Fibroblast of mammary gland (primary cell): ENCODE measurements at regions not wholly inside any gene's neighbourhood (a gene's known extent, or its start where the extent isn't known, plus 50 kb on each side); places are given as distances from the start of the nearest gene placed in this dataset.

Source experiments
- DNase-seq: peaks from one replicate; pipeline ENCODE4 v3.0.0-alpha.2; 2010; ENCODE audit warnings: low read depth
- H3K4me3 ChIP-seq: 2 replicates; pipeline ENCODE4 v1.5.1; 2011; ENCODE audit warnings: low read depth, mild to moderate bottlenecking, low read length, moderate library complexity; ENCODE audit not compliant: control insufficient read depth
- TF ChIP-seq, protein P1 (sequence below): conservative IDR thresholded peaks from 2 replicates; pipeline ENCODE4 v1.5.1; 2011; ENCODE audit warnings: low read depth, low read length, inconsistent platforms; ENCODE audit not compliant: control insufficient read depth, insufficient read depth

DNA sequence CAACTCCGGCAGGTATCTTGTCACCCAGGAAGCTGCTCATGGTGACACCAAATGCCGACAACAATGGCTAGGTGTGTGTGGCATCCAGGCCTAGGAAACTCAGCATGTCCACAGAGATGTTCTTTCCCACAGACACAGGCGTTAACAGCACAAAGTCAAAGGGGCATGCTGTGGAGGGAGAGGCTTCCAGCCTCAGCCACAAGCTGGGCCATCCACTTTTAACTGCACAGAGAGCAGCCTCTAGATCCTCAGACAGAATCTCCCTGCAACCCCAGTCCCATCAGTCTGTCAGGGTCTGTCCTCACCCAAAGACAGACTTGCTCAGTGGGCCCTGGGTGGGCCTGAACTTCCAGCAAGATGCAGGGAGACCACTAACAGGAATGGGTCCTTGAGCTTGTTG is 58.5 kb upstream of the BCAR3 start:
- no peak overlapping the region for H3K4me3 ChIP-seq
- TF ChIP-seq, protein P1, sequence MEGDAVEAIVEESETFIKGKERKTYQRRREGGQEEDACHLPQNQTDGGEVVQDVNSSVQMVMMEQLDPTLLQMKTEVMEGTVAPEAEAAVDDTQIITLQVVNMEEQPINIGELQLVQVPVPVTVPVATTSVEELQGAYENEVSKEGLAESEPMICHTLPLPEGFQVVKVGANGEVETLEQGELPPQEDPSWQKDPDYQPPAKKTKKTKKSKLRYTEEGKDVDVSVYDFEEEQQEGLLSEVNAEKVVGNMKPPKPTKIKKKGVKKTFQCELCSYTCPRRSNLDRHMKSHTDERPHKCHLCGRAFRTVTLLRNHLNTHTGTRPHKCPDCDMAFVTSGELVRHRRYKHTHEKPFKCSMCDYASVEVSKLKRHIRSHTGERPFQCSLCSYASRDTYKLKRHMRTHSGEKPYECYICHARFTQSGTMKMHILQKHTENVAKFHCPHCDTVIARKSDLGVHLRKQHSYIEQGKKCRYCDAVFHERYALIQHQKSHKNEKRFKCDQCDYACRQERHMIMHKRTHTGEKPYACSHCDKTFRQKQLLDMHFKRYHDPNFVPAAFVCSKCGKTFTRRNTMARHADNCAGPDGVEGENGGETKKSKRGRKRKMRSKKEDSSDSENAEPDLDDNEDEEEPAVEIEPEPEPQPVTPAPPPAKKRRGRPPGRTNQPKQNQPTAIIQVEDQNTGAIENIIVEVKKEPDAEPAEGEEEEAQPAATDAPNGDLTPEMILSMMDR, result no peak
- no peak for DNase-seq

DNA sequence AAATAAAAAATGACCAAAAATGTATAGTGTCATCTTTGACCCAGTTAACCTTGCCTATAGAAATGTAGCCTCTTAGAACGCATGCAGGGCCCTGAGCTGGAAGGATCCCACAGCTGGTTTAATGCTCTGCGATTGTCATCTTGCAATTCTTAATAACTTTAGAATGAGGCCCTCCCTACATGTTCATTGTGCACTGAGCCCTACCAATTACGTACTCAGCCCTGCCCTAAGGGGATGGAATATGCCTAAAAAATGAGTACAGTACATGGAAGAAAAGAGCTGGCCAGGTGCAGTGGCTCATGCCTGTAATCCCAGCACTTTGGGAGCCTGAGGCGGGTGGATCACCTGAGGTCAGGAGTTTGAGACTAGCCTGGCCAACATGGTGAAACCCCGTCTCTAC is 57.8 kb upstream of the BCAR3 start:
- TF ChIP-seq, protein P1, result no peak
- H3K4me3 ChIP-seq, result no peak overlapping the region
- DNase-seq, result no peak

DNA sequence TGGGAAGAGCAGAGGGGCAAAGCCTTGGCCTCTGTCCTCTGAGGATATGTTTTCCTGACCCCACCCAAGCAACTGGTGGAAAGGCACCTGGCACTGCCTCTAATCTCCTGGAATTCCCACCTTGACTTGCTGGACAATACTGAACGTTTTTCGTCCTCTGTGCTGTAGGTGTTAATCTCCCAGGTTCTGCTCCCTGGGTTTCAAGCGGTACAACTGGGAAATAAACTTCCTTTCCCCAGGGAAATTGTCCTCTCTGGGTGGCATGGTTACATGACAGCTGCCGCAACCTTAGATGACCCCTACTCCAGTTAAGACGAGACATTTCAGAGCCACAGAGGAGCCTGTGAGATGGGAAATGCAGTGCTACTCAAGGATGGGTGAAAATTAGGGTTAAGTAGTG is 57.3 kb upstream of the BCAR3 start:
- H3K4me3 ChIP-seq, result no peak overlapping the region
- TF ChIP-seq, protein P1, result no peak

DNA sequence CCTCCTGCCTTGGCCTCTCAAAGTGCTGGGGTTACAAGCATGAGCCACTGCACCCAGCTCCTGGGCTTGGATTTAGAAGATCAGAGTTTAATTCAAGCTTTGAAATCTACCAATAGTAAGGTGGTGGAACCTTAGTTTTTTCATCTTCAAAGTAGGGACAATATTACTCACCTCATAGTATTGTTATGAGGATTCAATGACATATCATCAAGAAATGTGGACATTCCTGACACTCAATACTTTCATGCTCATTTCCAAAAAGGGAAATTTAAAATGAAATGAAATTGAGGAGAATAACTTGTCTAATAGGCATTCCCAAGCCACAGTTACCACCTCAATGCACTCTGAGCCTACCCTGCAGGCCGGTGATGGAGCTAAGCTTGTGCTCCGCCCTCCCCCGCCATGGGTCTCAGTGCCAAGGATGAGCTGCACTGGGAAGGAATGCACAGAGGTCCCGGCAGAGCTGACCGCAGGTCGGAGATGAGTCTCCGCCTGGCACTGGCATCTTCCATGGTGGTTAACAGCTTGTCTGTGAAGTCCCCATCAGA is 56.5 kb upstream of the BCAR3 start:
- TF ChIP-seq, protein P1, result peak; percentile 9
- H3K4me3 ChIP-seq, result no peak overlapping the region
- DNase-seq, result peak; percentile 94

More for the DNA sequence above, 57.3 kb upstream of the BCAR3 start:
- no peak for DNase-seq

DNA sequence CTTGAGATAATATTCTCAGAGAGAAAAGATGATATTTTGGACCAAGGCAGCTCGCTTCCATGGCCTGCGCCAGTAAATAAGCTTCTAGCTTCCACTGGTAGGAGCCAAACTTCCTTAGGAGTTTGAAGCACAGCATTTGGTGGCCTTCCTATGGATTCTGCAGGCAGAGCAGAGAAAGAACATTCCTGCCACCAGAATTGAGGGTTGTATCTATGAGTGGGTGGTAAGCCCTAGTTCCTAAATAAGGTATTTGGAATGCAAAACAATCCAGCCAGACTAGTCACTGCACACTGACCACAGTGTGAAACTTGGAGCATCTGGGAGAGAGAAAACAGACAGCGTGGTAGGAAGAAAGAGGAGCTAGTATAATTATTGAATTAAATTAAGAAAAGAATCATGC is 54.1 kb upstream of the BCAR3 start:
- H3K4me3 ChIP-seq, result no peak overlapping the region
- TF ChIP-seq, protein P1, result peak; percentile 47
- DNase-seq, result peak; percentile 88

DNA sequence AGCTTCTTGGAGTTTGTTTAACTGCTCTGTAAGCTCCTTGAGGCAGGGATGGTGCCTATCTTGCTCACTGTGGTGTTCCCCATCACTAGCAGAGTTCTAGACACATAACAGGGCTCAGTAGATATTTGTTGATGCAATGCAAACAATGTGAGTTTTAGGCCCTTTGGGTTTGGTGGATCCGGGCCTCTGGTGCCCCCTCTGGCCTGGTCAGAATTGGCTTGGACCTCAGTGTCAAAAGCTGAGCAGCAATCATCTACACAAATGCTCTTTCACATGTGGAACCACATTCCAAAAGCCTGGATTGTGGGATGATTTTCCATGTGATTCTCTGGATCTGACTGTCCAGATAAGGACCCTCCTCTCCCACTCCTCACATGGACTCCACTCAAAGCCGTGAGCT is 53.4 kb upstream of the BCAR3 start:
- peak; percentile 22 for DNase-seq

More for the DNA sequence above, 53.4 kb upstream of the BCAR3 start:
- TF ChIP-seq, protein P1, result peak; percentile 46
- no peak overlapping the region for H3K4me3 ChIP-seq
